Fibroblast of lung (primary cell): ENCODE measurements at regions not wholly inside any gene's neighbourhood (a gene's known extent, or its start where the extent isn't known, plus 50 kb on each side); places are given as distances from the start of the nearest gene placed in this dataset.

Experiments used
- CTCF ChIP-seq, 2 donors: IDR thresholded peaks in 1 of 2; conservative IDR thresholded peaks in 1 of 2; 1 replicate in 1 of 2; 2 replicates in 1 of 2; pipeline ENCODE4 v1.5.1; 2011 to 2012; ENCODE audit warnings: low read length in 2 of 2, control low read depth in 1 of 2, inconsistent platforms in 1 of 2, low read depth in 1 of 2, mild to moderate bottlenecking in 1 of 2
- EZH2 ChIP-seq: IDR thresholded peaks from 2 replicates; pipeline ENCODE4 v1.5.1; 2012; ENCODE audit warnings: low read length, control low read depth, mild to moderate bottlenecking; ENCODE audit errors: missing control alignments

GRCh38 chr1:171420810-171421209, 64.5 kb upstream of the PRRC2C start:
- TF ChIP-seq CTCF (conservative IDR thresholded peaks at IDR 0.05 in 1 of 2, IDR thresholded peaks at IDR 0.05 in 1 of 2; ENCODE audit: low read depth in 1 of 2, low read length in 2 of 2) = no peak
- no peak for TF ChIP-seq EZH2
